ENCODE measurements at regions not wholly inside any gene's neighbourhood (a gene's known extent, or its start where the extent isn't known, plus 50 kb on each side); places are given as distances from the start of the nearest gene placed in this dataset.

- Histone ChIP-seq H3K4me2 (ENCODE audit: insufficient read depth, insufficient read length, low read length) (no peak overlapping the region), H3K79me1 (ENCODE audit: insufficient read depth, low read depth, low read length, poor library complexity, severe bottlenecking) (no peaks in the 10 kb centered on the region), H2BK5ac (ENCODE audit: insufficient read length, low read length) (no peak overlapping the region), H4K8ac (replicated peaks; ENCODE audit: insufficient read length, low read depth, low read length) (no peak overlapping the region), H4K20me1 (ENCODE audit: control insufficient read depth, insufficient read depth, insufficient read length) (no peaks in the 10 kb centered on the region), H4K91ac (ENCODE audit: insufficient read length, low read depth, low read length) (no peak overlapping the region), H2BK12ac (ENCODE audit: insufficient read length, low read depth, low read length) (no peak overlapping the region), H4K5ac (ENCODE audit: insufficient read length, low read depth, low read length) (no peak overlapping the region), H3K18ac (ENCODE audit: insufficient read length, low read depth, low read length) (no peak overlapping the region), H2AK5ac (ENCODE audit: insufficient read length, low read length) (no peak overlapping the region), H3K56ac (ENCODE audit: insufficient read length, low read depth, low read length) (no peak overlapping the region), H3K23ac (ENCODE audit: insufficient read length, low read depth, low read length) (no peak overlapping the region), H3T11ph (ENCODE audit: low read length) (no peak overlapping the region), H2BK120ac (ENCODE audit: low read depth, low read length, poor library complexity, severe bottlenecking) (no peak overlapping the region), H2AFZ (ENCODE audit: low read length) (no peak overlapping the region), H3K23me2 (ENCODE audit: insufficient read length, low read depth, low read length, poor library complexity, severe bottlenecking) (no peaks in the 10 kb centered on the region), H3K4ac (ENCODE audit: low read depth, low read length) (no peak overlapping the region), H3K79me2 (ENCODE audit: insufficient read depth, low read length) (no peaks in the 10 kb centered on the region), H3K27ac (ENCODE audit: insufficient read length, low read depth, low read length) (no peak overlapping the region), H3K9ac (ENCODE audit: extremely low read depth, insufficient read length, low read length) (no peak overlapping the region), H2BK15ac (ENCODE audit: low read depth, low read length) (no peak overlapping the region), H3K27me3 (ENCODE audit: insufficient read depth, low read length) (no peaks in the 10 kb centered on the region), H2BK20ac (ENCODE audit: low read depth, low read length, poor library complexity, severe bottlenecking) (no peak overlapping the region), H3K9me3 (ENCODE audit: control insufficient read depth, low read depth, low read length) (no peaks in the 10 kb centered on the region), H3K4me1 (ENCODE audit: insufficient read depth, low read length) (no peaks in the 10 kb centered on the region), H3K14ac (ENCODE audit: insufficient read depth, low read length) (no peak overlapping the region)
- no peak for DNase-seq
- Mint-ChIP-seq H3K27me3 (ENCODE audit: low read depth) (no peaks in the 10 kb centered on the region), H3K9me3 (no peaks in the 10 kb centered on the region), H3K4me1 (peaks cover 3 to 5% of the 10 kb centered on the region in 2 experiments; a peak in 1 of 4 replicates), H3K27ac (no peak overlapping the region), H3K4me3 (no peak overlapping the region), H3K36me3 (ENCODE audit: insufficient read depth in 1 of 3, low read depth in 3 of 3) (no peaks in the 10 kb centered on the region)
- TF ChIP-seq CTCF (conservative IDR thresholded peaks at IDR 0.05), result no peak
- WGBS (ENCODE audit: extremely low coverage, insufficient read length, low lambda C conversion rate), result no CpG with 5 or more reads among the region's 1 CpG
These were observed 98.4 kb upstream of the TBX18 start for GRCh38 chr6:84862843-84863242.

Measured in H9 (cell line).